ENCODE measurements at regions not wholly inside any gene's neighbourhood (a gene's known extent, or its start where the extent isn't known, plus 50 kb on each side); places are given as distances from the start of the nearest gene placed in this dataset.

DNA sequence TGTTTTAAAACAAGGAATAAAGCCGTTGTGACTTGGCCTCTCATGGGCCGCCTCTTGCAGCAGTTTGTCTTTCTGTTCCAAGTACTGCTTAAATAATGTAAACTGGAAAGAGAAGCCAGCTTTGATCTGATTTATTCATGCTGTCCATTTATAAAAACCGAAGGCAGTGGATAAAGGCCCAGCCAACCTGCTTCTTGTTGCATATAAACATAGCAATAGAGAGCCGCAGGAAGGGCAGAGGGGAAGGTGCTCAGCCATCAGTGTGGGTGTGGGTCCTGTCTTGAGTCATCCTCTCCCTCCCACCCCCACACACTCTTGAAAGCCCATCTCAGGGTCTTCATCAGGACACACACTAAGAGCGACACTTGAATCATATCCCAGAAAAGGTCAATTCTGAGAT lies 187.9 kb upstream of the FAM9B start:
- H3K36me3 ChIP-seq (ENCODE audit: insufficient read depth, low read length) = no peaks in the 10 kb centered on the region
- no peak overlapping the region for H3K4me2 ChIP-seq (ENCODE audit: low read depth, low read length, poor library complexity, severe bottlenecking)
- no peaks in the 10 kb centered on the region for H3K79me2 ChIP-seq (ENCODE audit: insufficient read depth, low read length)
- no peak overlapping the region for H2AFZ ChIP-seq (ENCODE audit: low read length)
- H3K9ac ChIP-seq (ENCODE audit: low read depth, low read length, poor library complexity, severe bottlenecking) = no peak overlapping the region
- no peaks in the 10 kb centered on the region for H3K9me2 ChIP-seq (replicated peaks; ENCODE audit: low read depth, low read length)
- TF ChIP-seq, protein P1, sequence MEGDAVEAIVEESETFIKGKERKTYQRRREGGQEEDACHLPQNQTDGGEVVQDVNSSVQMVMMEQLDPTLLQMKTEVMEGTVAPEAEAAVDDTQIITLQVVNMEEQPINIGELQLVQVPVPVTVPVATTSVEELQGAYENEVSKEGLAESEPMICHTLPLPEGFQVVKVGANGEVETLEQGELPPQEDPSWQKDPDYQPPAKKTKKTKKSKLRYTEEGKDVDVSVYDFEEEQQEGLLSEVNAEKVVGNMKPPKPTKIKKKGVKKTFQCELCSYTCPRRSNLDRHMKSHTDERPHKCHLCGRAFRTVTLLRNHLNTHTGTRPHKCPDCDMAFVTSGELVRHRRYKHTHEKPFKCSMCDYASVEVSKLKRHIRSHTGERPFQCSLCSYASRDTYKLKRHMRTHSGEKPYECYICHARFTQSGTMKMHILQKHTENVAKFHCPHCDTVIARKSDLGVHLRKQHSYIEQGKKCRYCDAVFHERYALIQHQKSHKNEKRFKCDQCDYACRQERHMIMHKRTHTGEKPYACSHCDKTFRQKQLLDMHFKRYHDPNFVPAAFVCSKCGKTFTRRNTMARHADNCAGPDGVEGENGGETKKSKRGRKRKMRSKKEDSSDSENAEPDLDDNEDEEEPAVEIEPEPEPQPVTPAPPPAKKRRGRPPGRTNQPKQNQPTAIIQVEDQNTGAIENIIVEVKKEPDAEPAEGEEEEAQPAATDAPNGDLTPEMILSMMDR (conservative IDR thresholded peaks at IDR 0.05; ENCODE audit: low read length) = no peak
- no peak for TF ChIP-seq EZH2phosphoT487 (IDR thresholded peaks at IDR 0.05; ENCODE audit: borderline replicate concordance)
- no peaks in the 10 kb centered on the region for H3K27me3 ChIP-seq (ENCODE audit: insufficient read depth, low read length, poor library complexity, severe bottlenecking)
- no peaks in the 10 kb centered on the region for H3K9me3 ChIP-seq (ENCODE audit: insufficient read depth, low read depth, low read length)
- no peak overlapping the region for H3K4me3 ChIP-seq (ENCODE audit: low read length, poor library complexity, severe bottlenecking)
- no peaks in the 10 kb centered on the region for H3K4me1 ChIP-seq (ENCODE audit: insufficient read depth, low read length, poor library complexity, severe bottlenecking)
- no peaks in the 10 kb centered on the region for H3F3A ChIP-seq (ENCODE audit: low read depth)
- H4K20me1 ChIP-seq (ENCODE audit: insufficient read depth, low read length, poor library complexity, severe bottlenecking) = no peaks in the 10 kb centered on the region

- Histone ChIP-seq H3F3A (ENCODE audit: low read depth) (no peaks in the 10 kb centered on the region), H3K36me3 (ENCODE audit: insufficient read depth, low read length) (no peaks in the 10 kb centered on the region), H3K4me2 (ENCODE audit: low read depth, low read length, poor library complexity, severe bottlenecking) (no peak overlapping the region), H2AFZ (ENCODE audit: low read length) (no peak overlapping the region), H3K9me2 (replicated peaks; ENCODE audit: low read depth, low read length) (no peaks in the 10 kb centered on the region), H3K27me3 (ENCODE audit: insufficient read depth, low read length, poor library complexity, severe bottlenecking) (no peaks in the 10 kb centered on the region), H3K4me1 (ENCODE audit: insufficient read depth, low read length, poor library complexity, severe bottlenecking) (no peaks in the 10 kb centered on the region), H3K79me2 (ENCODE audit: insufficient read depth, low read length) (no peaks in the 10 kb centered on the region), H3K9me3 (ENCODE audit: insufficient read depth, low read depth, low read length) (no peaks in the 10 kb centered on the region), H4K20me1 (ENCODE audit: insufficient read depth, low read length, poor library complexity, severe bottlenecking) (no peaks in the 10 kb centered on the region), H3K9ac (ENCODE audit: low read depth, low read length, poor library complexity, severe bottlenecking) (no peak overlapping the region), H3K4me3 (ENCODE audit: low read length, poor library complexity, severe bottlenecking) (no peak overlapping the region)
- TF ChIP-seq, protein P1 (conservative IDR thresholded peaks at IDR 0.05; ENCODE audit: low read length) = no peak
- TF ChIP-seq EZH2phosphoT487 (IDR thresholded peaks at IDR 0.05; ENCODE audit: borderline replicate concordance) = no peak
Measured at GRCh38 chrX:9222299-9222698, 188.4 kb upstream of the FAM9B start.

GRCh38 chrX:9227276-9227675 lies 193.3 kb upstream of the FAM9B start:
- Histone ChIP-seq H3K9me2 (replicated peaks; ENCODE audit: low read depth, low read length) (no peaks in the 10 kb centered on the region), H3K27me3 (ENCODE audit: insufficient read depth, low read length, poor library complexity, severe bottlenecking) (no peaks in the 10 kb centered on the region), H4K20me1 (ENCODE audit: insufficient read depth, low read length, poor library complexity, severe bottlenecking) (no peaks in the 10 kb centered on the region), H3K9me3 (ENCODE audit: insufficient read depth, low read depth, low read length) (no peaks in the 10 kb centered on the region), H3K4me3 (ENCODE audit: low read length, poor library complexity, severe bottlenecking) (no peak overlapping the region), H3F3A (ENCODE audit: low read depth) (no peaks in the 10 kb centered on the region), H3K9ac (ENCODE audit: low read depth, low read length, poor library complexity, severe bottlenecking) (no peak overlapping the region), H3K4me1 (ENCODE audit: insufficient read depth, low read length, poor library complexity, severe bottlenecking) (no peaks in the 10 kb centered on the region), H3K79me2 (ENCODE audit: insufficient read depth, low read length) (no peaks in the 10 kb centered on the region), H3K36me3 (ENCODE audit: insufficient read depth, low read length) (no peaks in the 10 kb centered on the region), H2AFZ (ENCODE audit: low read length) (no peak overlapping the region), H3K4me2 (ENCODE audit: low read depth, low read length, poor library complexity, severe bottlenecking) (no peak overlapping the region)
- TF ChIP-seq, protein P1 (conservative IDR thresholded peaks at IDR 0.05; ENCODE audit: low read length) = no peak
- no peak for TF ChIP-seq EZH2phosphoT487 (IDR thresholded peaks at IDR 0.05; ENCODE audit: borderline replicate concordance)
